Adrenal gland (tissue), 9 donors: ENCODE measurements at regions not wholly inside any gene's neighbourhood (a gene's known extent, or its start where the extent isn't known, plus 50 kb on each side); places are given as distances from the start of the nearest gene placed in this dataset.

ENCODE experiments used
- DNase-seq, 7 donors: peaks; one replicate each; pipeline ENCODE4 v3.0.0-alpha.2; 2019 to 2020
- H3K27ac ChIP-seq, 5 donors: fragments of 200-600 bp; sonication (generic) in 4 of 5; 1 replicate in 3 of 5; 2 replicates in 2 of 5; pipeline versions ENCODE4 v1.5.1 to v1.8.0; 2016 to 2020; ENCODE audit warnings: mild to moderate bottlenecking in 1 of 5
- H3K27me3 ChIP-seq: fragments of 200-600 bp; 2 replicates; pipeline ENCODE4 v1.8.0; 2021
- H3K36me3 ChIP-seq, 2 donors: fragments of 200-600 bp; replicated peaks in 1 of 2; 1 replicate in 1 of 2; 2 replicates in 1 of 2; pipeline versions ENCODE4 v1.5.1 to v1.8.0; 2018 to 2022
- H3K4me1 ChIP-seq, 2 donors: fragments of 200-600 bp; replicated peaks in 1 of 2; 1 replicate in 1 of 2; 2 replicates in 1 of 2; pipeline versions ENCODE4 v1.5.1 to v1.8.0; 2018 to 2021
- H3K4me3 ChIP-seq, 4 donors: fragments of 200-600 bp; sonication (generic) in 3 of 4; one replicate each; pipeline ENCODE4 v1.5.1; 2016 to 2018
- H3K9me3 ChIP-seq, 3 donors: fragments of 200-600 bp; sonication (generic) in 1 of 3; replicated peaks in 1 of 3; 1 replicate in 2 of 3; 2 replicates in 1 of 3; pipeline versions ENCODE4 v1.5.1 to v1.8.0; 2016 to 2021
- POLR2A ChIP-seq, 2 donors: fragments of 450-650 bp; IDR thresholded peaks; one replicate each; pipeline ENCODE4 v1.6.1; 2017; ENCODE audit warnings: antibody characterized with exemption in 2 of 2, mild to moderate bottlenecking in 2 of 2, moderate library complexity in 1 of 2
- WGBS, 4 donors: extraction: QIAGEN DNeasy Blood & Tissue Kit in 2 of 4; methylation state at CpG; one replicate each; pipeline versions ENCODE4 v1.1.5 to v1.1.7; 2013 to 2017; 5-methylcytosine and 5-hydroxymethylcytosine counted together
- intact Hi-C, 2 donors: fragments of 100-400 bp; cut with DNase I; formaldehyde crosslinking; loops; one replicate each; pipeline versions ENCODE4 v1.14.1 to v1.15.0; 2022 to 2023
- TF ChIP-seq, protein P1 (sequence below), 6 experiments: fragments of 450-650 bp in 4 of 6; fragments of 200-600 bp in 2 of 6; sonication (generic) in 1 of 6; IDR thresholded peaks; 1 replicate in 5 of 6; 2 replicates in 1 of 6; pipeline versions ENCODE4 v1.5.1 to v1.8.0; 2016 to 2021; ENCODE audit warnings: antibody characterized with exemption in 6 of 6, mild to moderate bottlenecking in 2 of 6, moderate library complexity in 1 of 6
- donor health status: healthy with polysubstance abuse.
- donor health status: Bipolar disorder and iron deficiency.
- donor health status: DM: yes; HTN: yes; CAD: no.
- donor health status: DM: no; HTN: no; CAD: no.
- donor health status: DM: no; HTN: no; CAD: no.

DNA sequence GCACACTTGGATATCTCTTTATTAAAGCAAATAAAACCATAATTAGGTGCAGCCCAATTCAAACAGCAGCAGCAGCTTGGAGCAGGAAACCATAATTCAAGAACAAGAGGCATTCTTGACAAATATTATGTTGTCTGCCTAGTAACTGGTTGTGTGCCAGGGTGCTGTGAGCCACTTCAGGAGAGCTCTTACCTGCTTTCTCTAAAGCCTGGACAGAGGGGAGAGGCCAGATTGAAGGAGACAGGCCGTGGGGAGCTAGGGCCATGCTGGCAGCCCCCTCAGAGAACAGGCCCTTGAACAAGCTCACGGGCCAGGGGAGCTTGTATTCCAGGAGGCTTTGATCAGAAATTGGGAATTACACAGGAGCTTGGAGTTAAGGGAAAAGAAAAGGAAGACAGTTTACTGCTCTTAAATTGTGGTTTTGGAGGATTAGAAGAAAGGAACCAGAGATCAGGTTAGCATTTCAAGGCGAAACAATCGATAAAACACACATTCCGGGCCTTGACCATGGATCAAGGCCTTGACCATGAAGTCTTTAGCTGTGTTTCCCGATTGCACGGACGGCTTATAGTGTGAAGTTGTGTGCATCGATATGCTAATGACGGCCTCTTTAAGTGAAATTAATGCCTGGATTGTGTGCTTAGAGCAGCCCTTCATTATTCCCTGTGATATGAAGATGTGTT is 69.8 kb upstream of the NKX2-2 start:
- intact Hi-C loops, result no loop called here
- Histone ChIP-seq H3K36me3 (no peaks in the 10 kb centered on the region), H3K4me1 (no peaks in the 10 kb centered on the region), H3K27ac (no peak overlapping the region), H3K27me3 (no peaks in the 10 kb centered on the region), H3K4me3 (no peak overlapping the region), H3K9me3 (no peaks in the 10 kb centered on the region)
- DNase-seq, result no peak
- no peak for TF ChIP-seq POLR2A (IDR thresholded peaks at IDR 0.05)
- TF ChIP-seq, protein P1, sequence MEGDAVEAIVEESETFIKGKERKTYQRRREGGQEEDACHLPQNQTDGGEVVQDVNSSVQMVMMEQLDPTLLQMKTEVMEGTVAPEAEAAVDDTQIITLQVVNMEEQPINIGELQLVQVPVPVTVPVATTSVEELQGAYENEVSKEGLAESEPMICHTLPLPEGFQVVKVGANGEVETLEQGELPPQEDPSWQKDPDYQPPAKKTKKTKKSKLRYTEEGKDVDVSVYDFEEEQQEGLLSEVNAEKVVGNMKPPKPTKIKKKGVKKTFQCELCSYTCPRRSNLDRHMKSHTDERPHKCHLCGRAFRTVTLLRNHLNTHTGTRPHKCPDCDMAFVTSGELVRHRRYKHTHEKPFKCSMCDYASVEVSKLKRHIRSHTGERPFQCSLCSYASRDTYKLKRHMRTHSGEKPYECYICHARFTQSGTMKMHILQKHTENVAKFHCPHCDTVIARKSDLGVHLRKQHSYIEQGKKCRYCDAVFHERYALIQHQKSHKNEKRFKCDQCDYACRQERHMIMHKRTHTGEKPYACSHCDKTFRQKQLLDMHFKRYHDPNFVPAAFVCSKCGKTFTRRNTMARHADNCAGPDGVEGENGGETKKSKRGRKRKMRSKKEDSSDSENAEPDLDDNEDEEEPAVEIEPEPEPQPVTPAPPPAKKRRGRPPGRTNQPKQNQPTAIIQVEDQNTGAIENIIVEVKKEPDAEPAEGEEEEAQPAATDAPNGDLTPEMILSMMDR (IDR thresholded peaks at IDR 0.05), result no peak
- 62 to 73% (median 63%) methylated on average over 10 of the region's 10 CpGs for WGBS, 4 donors

DNA sequence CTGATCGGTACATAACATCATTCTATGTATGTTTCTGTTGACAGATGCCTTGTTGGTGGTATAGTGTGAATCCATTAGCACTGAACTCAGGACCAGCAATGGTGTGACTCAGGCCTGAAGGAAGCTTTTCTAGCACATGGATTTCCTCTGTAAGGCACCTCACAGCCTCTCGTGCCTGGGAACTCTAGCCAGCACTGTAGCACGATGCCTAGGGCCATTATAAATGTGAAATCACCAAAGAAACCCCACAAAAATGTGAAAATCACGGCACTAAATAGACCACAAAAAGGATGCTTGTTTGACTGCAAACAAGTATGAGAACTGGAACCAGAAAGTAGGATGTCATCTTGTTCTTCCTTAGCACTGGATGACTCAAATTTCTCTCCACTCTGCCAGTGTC is 63.7 kb upstream of the NKX2-2 start:
- intact Hi-C loops, result no loop called here
- Histone ChIP-seq H3K36me3 (no peaks in the 10 kb centered on the region), H3K27me3 (no peaks in the 10 kb centered on the region), H3K4me1 (no peaks in the 10 kb centered on the region), H3K27ac (no peak overlapping the region), H3K4me3 (no peak overlapping the region), H3K9me3 (no peaks in the 10 kb centered on the region)
- WGBS, 4 donors, result 71 to 84% (median 73%) methylated on average over 4 of the region's 4 CpGs
- TF ChIP-seq POLR2A (IDR thresholded peaks at IDR 0.05), result no peak
- TF ChIP-seq, protein P1 (IDR thresholded peaks at IDR 0.05), result no peak
- DNase-seq, result no peak

- Histone ChIP-seq H3K4me1 (no peaks in the 10 kb centered on the region), H3K4me3 (no peak overlapping the region), H3K9me3 (no peaks in the 10 kb centered on the region), H3K27me3 (no peaks in the 10 kb centered on the region), H3K27ac (no peak overlapping the region), H3K36me3 (no peaks in the 10 kb centered on the region)
- no peak for DNase-seq
- WGBS, 4 donors, result 50 to 64% (median 53%) methylated on average over 5 of the region's 5 CpGs
- TF ChIP-seq POLR2A (IDR thresholded peaks at IDR 0.05), result no peak
- TF ChIP-seq, protein P1 (IDR thresholded peaks at IDR 0.05), result no peak
- intact Hi-C loops, result no loop called here
These were observed 62.3 kb upstream of the NKX2-2 start for GRCh38 chr20:21575981-21576740.

DNA sequence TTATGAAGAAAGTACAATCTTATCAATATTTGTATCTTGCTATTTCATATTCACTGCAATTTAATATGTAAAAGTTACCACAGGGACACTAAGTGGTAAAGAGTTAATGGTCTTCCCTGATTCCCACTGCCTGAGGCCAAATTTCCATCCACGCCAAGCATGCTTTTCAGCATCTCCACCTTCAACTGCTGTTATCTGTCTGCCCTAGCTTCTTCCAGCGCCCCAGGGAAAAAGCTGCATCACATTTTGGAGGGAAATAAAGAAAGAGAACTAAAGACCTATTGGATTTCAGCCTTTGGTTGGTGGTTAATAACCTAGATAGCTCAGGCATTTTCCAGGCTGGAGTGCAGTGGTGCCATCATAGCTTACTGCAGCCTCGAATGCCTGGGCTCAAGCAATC is 61.3 kb upstream of the NKX2-2 start:
- TF ChIP-seq, protein P1 (IDR thresholded peaks at IDR 0.05), result no peak
- TF ChIP-seq POLR2A (IDR thresholded peaks at IDR 0.05), result no peak
- no peak overlapping the region for H3K4me3 ChIP-seq
- no peak for DNase-seq
- H3K9me3 ChIP-seq, result no peaks in the 10 kb centered on the region
- no peaks in the 10 kb centered on the region for H3K27me3 ChIP-seq
- H3K4me1 ChIP-seq, result no peaks in the 10 kb centered on the region
- intact Hi-C loops, result no loop called here
- no peak overlapping the region for H3K27ac ChIP-seq
- no peaks in the 10 kb centered on the region for H3K36me3 ChIP-seq
- 73 to 88% (median 80%) methylated on average over 3 of the region's 3 CpGs for WGBS, 4 donors
